ENCODE measurements at regions not wholly inside any gene's neighbourhood (a gene's known extent, or its start where the extent isn't known, plus 50 kb on each side); places are given as distances from the start of the nearest gene placed in this dataset.

DNA sequence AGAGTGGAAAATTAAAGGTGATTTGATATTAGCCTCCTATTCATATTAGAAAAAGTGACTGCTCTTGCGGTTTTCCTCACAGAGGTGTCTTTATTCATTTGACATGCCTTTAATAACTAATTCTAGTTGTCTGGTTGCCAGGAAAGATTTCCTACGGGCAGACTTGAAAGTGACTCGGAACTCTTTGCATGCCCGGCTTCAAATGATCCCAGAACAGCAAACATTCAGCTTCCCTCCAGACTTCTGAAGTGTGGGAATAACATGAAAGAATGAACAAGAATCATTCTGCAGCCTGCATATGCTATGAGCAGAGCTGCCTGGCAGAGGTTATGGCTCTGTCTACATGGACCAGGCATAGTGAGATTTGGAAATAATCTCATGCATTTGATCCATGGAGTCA lies 89.6 kb upstream of the PKDCC start (continued):
- TF ChIP-seq FOS (IDR thresholded peaks at IDR 0.05; ENCODE audit: borderline replicate concordance, extremely low read depth, insufficient read length), result no peak
- no peak for TF ChIP-seq CREB1 (IDR thresholded peaks at IDR 0.05; ENCODE audit: low read depth)
- TF ChIP-seq, protein P1, sequence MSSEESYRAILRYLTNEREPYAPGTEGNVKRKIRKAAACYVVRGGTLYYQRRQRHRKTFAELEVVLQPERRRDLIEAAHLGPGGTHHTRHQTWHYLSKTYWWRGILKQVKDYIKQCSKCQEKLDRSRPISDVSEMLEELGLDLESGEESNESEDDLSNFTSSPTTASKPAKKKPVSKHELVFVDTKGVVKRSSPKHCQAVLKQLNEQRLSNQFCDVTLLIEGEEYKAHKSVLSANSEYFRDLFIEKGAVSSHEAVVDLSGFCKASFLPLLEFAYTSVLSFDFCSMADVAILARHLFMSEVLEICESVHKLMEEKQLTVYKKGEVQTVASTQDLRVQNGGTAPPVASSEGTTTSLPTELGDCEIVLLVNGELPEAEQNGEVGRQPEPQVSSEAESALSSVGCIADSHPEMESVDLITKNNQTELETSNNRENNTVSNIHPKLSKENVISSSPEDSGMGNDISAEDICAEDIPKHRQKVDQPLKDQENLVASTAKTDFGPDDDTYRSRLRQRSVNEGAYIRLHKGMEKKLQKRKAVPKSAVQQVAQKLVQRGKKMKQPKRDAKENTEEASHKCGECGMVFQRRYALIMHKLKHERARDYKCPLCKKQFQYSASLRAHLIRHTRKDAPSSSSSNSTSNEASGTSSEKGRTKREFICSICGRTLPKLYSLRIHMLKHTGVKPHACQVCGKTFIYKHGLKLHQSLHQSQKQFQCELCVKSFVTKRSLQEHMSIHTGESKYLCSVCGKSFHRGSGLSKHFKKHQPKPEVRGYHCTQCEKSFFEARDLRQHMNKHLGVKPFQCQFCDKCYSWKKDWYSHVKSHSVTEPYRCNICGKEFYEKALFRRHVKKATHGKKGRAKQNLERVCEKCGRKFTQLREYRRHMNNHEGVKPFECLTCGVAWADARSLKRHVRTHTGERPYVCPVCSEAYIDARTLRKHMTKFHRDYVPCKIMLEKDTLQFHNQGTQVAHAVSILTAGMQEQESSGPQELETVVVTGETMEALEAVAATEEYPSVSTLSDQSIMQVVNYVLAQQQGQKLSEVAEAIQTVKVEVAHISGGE (CRISPR knock-in tag; IDR thresholded peaks at IDR 0.05), result no peak
- no peak for TF ChIP-seq MEF2A (IDR thresholded peaks at IDR 0.05; ENCODE audit: insufficient read depth, low read depth, low read length)
- no peak for TF ChIP-seq CHD4 (IDR thresholded peaks at IDR 0.05)
- no peak for TF ChIP-seq GATAD2B (conservative IDR thresholded peaks at IDR 0.05; ENCODE audit: low read depth)
- no peak for TF ChIP-seq NR2C1 (IDR thresholded peaks at IDR 0.05)
- TF ChIP-seq IRF4 (IDR thresholded peaks at IDR 0.05; ENCODE audit: low read depth, low read length), result no peak
- no peak for TF ChIP-seq ZNF207 (IDR thresholded peaks at IDR 0.05; ENCODE audit: borderline replicate concordance)

DNA sequence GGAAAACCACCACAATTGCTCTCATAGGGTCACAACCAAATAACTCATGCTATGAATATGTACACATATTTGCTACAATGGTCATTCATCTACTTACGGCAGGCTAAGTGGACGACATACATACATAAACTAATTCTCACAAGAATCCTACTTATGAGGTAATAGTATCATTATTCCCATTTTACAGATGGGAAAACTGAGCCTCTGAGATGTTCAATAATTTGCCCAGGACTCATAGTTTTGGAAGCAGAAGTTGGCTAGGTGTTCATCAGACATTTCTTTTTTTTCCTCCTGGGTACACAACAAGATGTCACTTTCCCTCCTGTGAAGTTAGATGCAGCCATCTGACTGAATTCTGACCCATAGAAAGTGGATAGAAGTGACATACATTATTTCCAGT lies 89.0 kb upstream of the PKDCC start:
- ATAC-seq (no peak), FAIRE-seq (no peak), DNase-seq (ENCODE audit: low read depth, low spot score) (no peak)
- H3K27me3 ChIP-seq (replicated peaks in 1 of 2; ENCODE audit: control insufficient read depth in 2 of 2, insufficient read depth in 2 of 2, low read length in 1 of 2), result no peaks in the 10 kb centered on the region; a peak in 1 of 4 replicates
- intact Hi-C loops (cut with micrococcal nuclease; ENCODE audit: unreplicated experiment), result no loop called here
- ChIA-PET RAD21 (ENCODE audit: unreplicated experiment) (interaction anchor here (0.7 kb wide), 1 partner anchor 95 kb away, joined by 3 read pairs; no protein-coding TSS in a partner anchor), POLR2A (no interaction called here), CTCF (no interaction called here), SMC1A (ENCODE audit: uncharacterized antibody, unreplicated experiment) (no interaction called here)
- H3K36me3 ChIP-seq (ENCODE audit: control insufficient read depth in 2 of 2, insufficient read depth in 2 of 2, low read length in 1 of 2), result no peaks in the 10 kb centered on the region
- no peak overlapping the region for H3K27ac ChIP-seq (ENCODE audit: control insufficient read depth, insufficient read depth)
- 97% methylated on average over 2 of the region's 2 CpGs for WGBS (ENCODE audit: insufficient coverage, insufficient replicate concordance, low lambda C conversion rate, missing lambda C conversion rate)
- H3K9ac ChIP-seq (ENCODE audit: control insufficient read depth, insufficient read depth, low read length), result no peak overlapping the region
- in situ Hi-C loops (cut with MboI), result no loop called here
- peaks cover 21% of the 10 kb centered on the region for H3K4me1 ChIP-seq (ENCODE audit: control insufficient read depth, insufficient read depth, low read length)
- H2AFZ ChIP-seq (ENCODE audit: control insufficient read depth, low read depth, low read length), result no peak overlapping the region
- H4K20me1 ChIP-seq (ENCODE audit: control insufficient read depth, insufficient read depth), result no peaks in the 10 kb centered on the region
- no peaks in the 10 kb centered on the region; the same call in 1 of the 3 replicates for H3K9me3 ChIP-seq (replicated peaks; ENCODE audit: control insufficient read depth, insufficient read depth, low read length)
- no peak overlapping the region for H3K4me2 ChIP-seq (ENCODE audit: control insufficient read depth, insufficient read depth)
- no peaks in the 10 kb centered on the region for H3K79me2 ChIP-seq (ENCODE audit: control insufficient read depth, insufficient read depth, low read length)
- no peak overlapping the region for H3K4me3 ChIP-seq
- no TSS peak for BruUV-seq (replicated peaks)
- no peak for TF ChIP-seq CBFB (IDR thresholded peaks at IDR 0.05; ENCODE audit: low read depth)
- TF ChIP-seq KAT2A (conservative IDR thresholded peaks at IDR 0.05; ENCODE audit: control insufficient read depth, low read depth, low read length), result no peak
- TF ChIP-seq, protein P2, sequence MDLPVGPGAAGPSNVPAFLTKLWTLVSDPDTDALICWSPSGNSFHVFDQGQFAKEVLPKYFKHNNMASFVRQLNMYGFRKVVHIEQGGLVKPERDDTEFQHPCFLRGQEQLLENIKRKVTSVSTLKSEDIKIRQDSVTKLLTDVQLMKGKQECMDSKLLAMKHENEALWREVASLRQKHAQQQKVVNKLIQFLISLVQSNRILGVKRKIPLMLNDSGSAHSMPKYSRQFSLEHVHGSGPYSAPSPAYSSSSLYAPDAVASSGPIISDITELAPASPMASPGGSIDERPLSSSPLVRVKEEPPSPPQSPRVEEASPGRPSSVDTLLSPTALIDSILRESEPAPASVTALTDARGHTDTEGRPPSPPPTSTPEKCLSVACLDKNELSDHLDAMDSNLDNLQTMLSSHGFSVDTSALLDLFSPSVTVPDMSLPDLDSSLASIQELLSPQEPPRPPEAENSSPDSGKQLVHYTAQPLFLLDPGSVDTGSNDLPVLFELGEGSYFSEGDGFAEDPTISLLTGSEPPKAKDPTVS (IDR thresholded peaks at IDR 0.05; ENCODE audit: low read depth, low read length), result no peak
- TF ChIP-seq GABPA (IDR thresholded peaks at IDR 0.05; ENCODE audit: low read depth), result no peak
- TF ChIP-seq IKZF1 (conservative IDR thresholded peaks at IDR 0.05), result no peak
- TF ChIP-seq SMC3 (IDR thresholded peaks at IDR 0.05; ENCODE audit: borderline replicate concordance, low read length), result no peak
- TF ChIP-seq PML (IDR thresholded peaks at IDR 0.05; ENCODE audit: low read length), result no peak
- TF ChIP-seq TCF7 (IDR thresholded peaks at IDR 0.05; ENCODE audit: borderline replicate concordance), result no peak
- TF ChIP-seq HDGF (IDR thresholded peaks at IDR 0.05), result no peak
- TF ChIP-seq BMI1 (IDR thresholded peaks at IDR 0.05; ENCODE audit: borderline replicate concordance), result no peak
- TF ChIP-seq ZNF24 (IDR thresholded peaks at IDR 0.05), result no peak
- TF ChIP-seq IRF4 (IDR thresholded peaks at IDR 0.05; ENCODE audit: low read depth, low read length), result no peak
- TF ChIP-seq EED (IDR thresholded peaks at IDR 0.05; ENCODE audit: low read depth), result no peak

Measured in GM12878 (cell line).